NCI-H82 treated with DMSO at 0.1 percent for 48 hours (cell line): ENCODE measurements at regions not wholly inside any gene's neighbourhood (a gene's known extent, or its start where the extent isn't known, plus 50 kb on each side); places are given as distances from the start of the nearest gene placed in this dataset.
A peak's percentile ranks its signal among the peaks of the same experiment; 100 is the strongest.
"Not testable (repeated sequence)": the region's sequence is repeated elsewhere in the genome, so short reads cannot be mapped to it uniquely, and the experiment has no call there.

Source experiments
- DNase-seq: peaks from one replicate; lab custom pipeline; 2025; ENCODE audit not compliant: unreplicated experiment; lab: John Stamatoyannopoulos, UW

DNA sequence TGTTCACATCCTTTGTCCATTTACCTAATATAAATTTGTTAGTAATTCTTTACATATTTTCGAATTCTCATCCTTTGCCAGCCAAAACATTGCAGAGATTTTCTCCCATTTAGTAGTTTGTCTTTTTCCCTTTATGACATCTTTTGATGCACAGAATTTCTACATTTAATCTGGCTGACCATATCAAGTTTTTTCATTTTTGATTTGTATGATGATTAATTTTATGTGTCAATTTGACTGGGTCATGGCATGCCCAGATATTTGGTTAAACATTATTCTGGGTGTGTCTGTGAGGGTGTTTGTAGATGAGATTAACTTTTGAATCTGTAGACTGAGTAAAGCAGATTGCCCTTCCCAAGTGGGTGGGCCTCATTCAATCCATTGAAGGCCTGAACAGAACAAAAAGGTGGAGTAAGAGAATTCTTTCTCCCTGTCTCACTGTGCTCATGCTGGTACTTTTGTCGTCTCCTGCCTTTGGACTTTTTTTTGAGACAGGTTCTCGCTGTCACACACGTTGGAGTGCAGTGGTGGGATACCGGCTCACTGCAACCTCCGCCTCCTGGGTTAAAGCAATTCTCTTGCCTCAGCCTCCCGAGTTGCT, 72.1 kb upstream of the EPB41L1 start:
- no peak for DNase-seq

DNA sequence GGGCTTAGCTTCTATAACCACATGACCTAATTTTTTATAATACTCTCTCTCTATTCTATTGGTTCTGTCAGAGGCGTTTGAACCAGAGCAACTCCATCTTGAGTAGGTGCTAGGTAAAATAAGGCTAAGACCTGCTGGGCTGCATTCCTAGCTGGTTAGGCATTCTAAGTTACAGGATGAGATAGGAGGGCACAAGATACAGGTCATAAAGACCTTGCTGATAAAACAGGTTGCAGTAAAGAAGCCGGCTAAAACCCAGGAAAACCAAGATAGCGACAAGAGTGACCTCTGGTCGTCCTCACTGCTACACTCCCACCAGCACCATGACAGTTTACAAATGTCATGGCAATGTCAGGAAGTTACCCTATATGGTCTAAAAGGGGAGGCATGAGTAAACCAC, 71.3 kb upstream of the EPB41L1 start:
- not testable (repeated sequence) for DNase-seq

DNA sequence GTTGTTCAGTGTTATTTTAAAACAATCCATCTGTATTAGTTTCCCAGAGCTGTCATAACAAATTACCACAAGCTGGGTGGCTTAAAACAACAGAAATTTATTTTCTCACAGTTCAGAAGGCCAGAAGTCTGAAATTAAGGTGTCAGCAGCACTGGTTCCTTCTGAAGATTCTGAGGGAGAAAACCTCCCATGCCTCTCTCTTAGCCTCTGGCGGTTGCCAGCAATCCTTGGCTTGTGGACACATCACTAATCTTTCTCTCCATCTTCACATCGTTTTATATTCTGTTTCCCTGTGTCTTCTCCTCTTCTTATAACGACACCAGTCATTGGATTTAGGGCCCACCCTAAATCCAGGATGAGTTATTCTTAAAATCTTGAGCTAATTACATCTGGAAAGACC, 70.2 kb upstream of the EPB41L1 start:
- no peak for DNase-seq

DNA sequence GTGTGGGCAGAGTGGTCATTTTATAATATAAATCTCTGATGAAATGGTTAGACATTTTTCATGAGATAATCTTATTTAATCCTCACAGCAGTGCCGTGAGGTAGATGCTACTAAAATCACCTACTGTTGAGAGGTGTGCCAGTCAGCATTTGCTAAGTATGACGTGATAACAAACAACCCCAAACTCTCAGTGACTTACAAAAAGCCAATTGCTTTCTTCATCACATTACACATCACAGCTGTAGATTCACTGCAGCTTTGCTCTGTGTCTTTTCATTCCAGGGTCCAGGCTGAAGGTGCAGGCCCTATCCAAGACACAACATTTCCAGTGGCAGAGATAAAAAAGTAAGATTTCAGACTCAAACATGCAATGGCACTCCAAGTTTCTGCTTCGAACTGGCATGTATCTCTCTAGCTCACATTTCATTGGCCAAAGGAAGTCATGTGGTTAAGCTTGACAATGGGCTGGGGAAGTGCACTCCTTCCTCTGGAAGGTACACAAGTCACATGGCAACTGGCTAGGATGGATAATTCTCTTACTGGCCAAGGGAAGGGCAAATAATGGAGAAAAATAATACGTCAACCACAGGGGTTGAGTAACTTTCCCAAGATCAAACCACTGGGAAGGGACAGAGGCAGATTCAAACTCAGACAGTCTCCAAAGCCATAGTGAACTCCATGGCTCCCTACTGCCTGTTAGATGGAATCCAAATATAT, 69.5 kb upstream of the EPB41L1 start:
- no peak for DNase-seq

- DNase-seq: no peak
Observed at GRCh38 chr20:36085686-36086267, 68.8 kb upstream of the EPB41L1 start.

GRCh38 chr20:36086767-36087166, 67.8 kb upstream of the EPB41L1 start:
- DNase-seq: no peak

DNA sequence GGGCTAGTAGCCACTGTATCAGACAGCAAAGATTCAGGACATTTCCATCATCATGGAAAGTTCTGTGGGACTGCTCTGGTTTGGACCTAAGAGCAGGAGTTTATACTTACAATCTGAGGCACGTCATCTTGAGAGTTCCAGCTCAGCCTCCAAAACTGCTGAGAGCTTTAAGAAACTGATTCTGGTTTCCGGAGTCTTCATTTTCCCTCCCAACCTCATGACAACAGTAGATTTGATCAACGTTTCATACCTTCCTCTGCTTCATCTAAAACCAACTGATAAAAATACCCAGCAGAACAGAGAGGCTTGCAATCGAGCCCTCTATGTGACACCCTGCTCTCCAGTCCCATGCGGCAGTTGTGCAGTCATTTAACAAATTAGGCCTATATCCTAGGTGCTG, 64.3 kb upstream of the EPB41L1 start:
- DNase-seq: no peak

DNA sequence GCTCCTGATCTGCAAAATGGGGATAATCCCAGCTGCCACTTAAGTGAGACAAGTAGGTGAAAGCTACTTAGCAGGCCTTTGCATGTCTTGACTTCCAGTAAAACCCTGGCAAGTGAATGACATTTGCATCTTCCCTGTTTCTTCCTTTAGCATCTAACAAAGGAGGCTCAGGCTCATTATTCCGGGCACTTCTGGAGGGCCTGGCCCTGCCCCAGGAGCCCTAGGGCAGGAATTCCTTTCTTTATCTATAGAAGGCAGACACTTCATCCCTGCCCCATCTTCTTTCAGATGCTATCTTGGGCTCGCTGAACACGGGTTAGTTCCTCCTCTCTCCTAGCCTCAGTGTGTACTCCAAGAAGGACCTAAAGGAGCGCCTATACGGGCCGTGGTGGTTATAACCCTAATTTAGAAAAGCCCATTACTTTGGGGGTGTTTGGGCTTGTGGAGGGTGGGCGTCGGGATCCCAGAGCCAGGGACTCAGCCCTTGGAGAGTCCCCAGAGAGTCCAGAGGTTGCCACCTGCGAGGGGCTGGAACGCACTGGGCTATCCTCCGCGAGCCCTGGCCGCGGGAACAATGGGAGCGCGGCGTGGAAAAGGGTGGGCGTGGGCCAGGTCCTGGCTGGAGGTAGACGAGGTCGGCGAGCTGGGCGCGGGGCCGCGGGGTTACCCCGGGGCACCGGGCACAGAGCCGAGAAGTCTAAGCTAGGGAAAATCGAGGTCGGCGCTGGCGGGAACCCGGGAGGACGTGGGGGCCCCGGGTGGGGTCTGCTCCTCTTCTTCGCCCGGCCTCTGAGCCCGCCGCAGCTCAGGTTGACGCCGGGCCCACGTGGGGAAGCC, 62.8 kb upstream of the EPB41L1 start:
- DNase-seq: peak; percentile 30

GRCh38 chr20:36092398-36093024, 62.0 kb upstream of the EPB41L1 start:
- no peak for DNase-seq

GRCh38 chr20:36093025-36093803, 61.3 kb upstream of the EPB41L1 start:
- DNase-seq: no peak

GRCh38 chr20:36093804-36094145, 60.8 kb upstream of the EPB41L1 start:
- no peak for DNase-seq

DNA sequence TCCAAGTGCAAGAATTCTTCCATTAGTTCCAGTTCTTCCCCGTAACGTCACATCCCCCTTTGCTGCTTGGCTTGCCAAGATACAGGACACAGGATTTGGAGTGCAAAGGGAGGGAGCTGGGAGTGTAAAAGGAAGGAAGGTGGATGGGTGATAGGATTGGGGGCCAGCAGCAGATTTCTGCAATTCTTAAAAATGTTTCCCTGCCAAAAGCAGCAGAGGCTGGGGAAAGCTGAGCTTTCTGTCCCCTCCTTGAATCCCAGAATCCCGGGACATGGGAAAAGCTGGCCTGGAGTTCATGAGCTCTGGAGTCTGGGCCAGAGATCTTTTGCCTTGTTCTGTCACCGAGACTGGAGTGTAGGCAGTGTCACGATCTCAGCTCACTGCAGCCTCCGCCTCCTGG, 60.0 kb upstream of the EPB41L1 start:
- no peak for DNase-seq

DNA sequence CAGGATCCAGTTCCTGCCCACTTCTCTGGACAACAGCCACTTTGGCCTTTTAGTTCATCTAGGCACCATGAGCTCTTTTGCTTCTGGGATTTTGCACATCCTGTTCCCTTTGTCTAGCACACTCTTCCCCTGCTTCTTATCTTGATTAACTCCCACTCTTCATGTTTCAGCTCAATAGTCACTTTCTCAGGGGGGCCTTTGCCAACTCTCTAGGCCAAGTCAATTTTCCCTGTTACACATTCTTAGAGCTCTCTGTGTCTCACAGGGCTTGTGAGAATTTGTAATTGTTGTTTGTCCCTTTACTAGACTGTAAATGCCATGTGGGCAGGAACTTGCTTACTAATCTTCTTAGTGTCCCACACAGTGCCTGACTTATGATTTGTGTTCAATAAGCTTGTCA, 58.1 kb upstream of the EPB41L1 start:
- peak; percentile 43 for DNase-seq

GRCh38 chr20:36097337-36098151, 57.0 kb upstream of the EPB41L1 start:
- peak; percentile 73 for DNase-seq

- DNase-seq: no peak
Observed at GRCh38 chr20:36098364-36098763, 56.2 kb upstream of the EPB41L1 start.

DNA sequence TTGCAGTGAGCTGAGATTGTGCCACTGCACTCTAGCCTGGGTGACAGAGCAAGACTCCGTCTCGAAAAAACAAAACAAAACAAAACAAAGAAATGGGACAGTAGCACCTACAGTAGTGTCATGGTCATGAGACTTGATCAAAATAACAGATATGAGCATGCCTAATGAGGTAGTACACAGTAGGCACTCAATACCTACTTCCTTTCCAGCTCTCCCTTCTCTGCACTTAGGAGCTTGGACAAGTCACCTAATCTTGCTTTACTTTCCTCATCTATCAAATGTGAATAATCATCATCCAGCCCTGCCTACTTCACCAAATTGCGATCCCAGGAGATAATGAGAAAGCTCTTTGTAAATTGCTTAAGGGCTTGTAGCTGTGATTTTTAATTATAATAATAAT, 55.4 kb upstream of the EPB41L1 start:
- no peak for DNase-seq

GRCh38 chr20:36101192-36101591, 53.3 kb upstream of the EPB41L1 start:
- no peak for DNase-seq

DNA sequence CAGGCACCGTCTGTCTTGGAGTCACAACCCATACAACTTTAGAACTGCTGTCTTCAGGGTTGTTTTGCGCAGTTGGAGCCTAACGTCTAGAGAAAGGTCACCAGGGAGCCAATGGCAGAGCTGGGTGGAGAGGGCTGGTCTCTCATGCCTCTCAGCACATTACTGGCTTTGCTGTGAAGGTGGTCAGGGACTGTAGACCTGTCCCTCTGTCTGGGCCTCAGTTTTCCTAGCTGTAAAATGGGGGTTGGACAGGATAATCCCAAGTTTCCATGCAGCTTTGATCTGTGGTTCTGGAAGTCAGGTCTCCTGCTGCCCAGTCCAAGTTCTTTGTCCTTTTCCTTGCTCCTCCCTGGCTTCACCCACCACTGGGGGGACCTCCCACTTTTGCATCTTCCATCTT, 52.2 kb upstream of the EPB41L1 start:
- DNase-seq: no peak

DNA sequence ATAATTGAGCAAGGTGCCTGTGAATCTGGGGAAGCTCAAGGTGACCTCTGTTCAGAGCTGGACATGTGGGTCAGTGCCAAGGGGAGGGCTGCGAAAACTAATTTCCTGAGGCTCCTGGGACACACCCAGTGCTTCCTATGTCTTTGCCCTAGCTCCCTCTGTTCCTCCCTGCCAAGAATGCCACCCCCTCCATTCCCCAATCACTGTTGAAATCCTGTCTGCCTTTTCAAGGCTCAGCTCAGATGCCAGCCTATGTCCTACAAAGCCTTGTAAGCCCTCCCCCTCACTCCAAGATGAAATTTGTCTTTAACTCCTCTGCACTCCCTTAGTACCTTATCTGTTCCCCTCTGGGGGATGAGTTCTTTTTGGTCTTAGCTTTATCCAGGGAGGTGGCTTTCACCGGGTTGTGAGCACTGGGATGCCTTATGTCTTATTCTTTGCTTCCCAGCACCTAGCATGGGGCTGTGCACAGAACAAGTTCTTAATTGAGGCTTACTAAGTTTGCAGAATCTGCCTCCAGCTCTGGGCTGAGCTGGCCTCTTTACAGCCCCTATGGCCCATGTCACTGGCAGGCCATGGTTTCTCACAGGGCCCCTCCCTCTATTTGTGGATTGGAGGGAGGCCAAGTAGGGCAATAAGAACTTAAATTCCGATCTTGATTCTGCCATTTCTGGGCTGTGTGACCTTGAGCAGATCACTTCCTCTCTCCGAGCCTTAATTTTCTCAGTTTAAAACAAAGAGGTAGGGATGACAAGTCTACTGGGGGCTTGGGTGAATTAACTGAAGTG, 51.5 kb upstream of the EPB41L1 start:
- no peak for DNase-seq
